ENCODE measurements at regions not wholly inside any gene's neighbourhood (a gene's known extent, or its start where the extent isn't known, plus 50 kb on each side); places are given as distances from the start of the nearest gene placed in this dataset.

DNA sequence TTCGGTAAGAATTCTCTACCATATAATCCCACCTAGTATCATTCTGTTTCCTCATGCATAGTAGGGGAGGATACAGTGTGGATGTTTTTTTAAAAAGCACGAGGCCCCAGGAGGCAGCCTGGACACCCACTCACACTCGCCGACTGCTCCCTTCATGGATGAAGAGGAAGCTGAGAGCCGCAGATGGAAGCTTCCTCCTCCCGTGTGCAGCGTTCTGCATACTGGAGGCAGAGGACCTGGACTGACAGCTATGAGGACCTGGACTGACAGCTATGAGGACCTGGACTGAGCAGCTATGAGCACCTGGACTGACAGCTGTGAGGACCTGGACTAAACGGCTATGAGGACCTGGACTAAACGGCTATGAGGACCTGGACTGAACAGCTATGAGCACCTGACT is 234.4 kb downstream of the NDUFA10 start:
- CTCF ChIA-PET = no interaction called here
- DNase-seq (ENCODE audit: low read depth, low spot score) = no peak
- Histone ChIP-seq H3K4me2 (ENCODE audit: insufficient read depth, low read length) (no peak overlapping the region), H3K79me2 (ENCODE audit: control insufficient read depth, insufficient read depth, low read length) (no peaks in the 10 kb centered on the region), H3K9me3 (replicated peaks; ENCODE audit: control insufficient read depth, insufficient read depth, low read length) (no peaks in the 10 kb centered on the region), H2AFZ (ENCODE audit: low read depth, low read length) (no peak overlapping the region), H3K36me3 (ENCODE audit: control insufficient read depth in 2 of 2, extremely low read depth in 1 of 2, insufficient read depth in 2 of 2, low read length in 2 of 2) (no peaks in the 10 kb centered on the region), H3K27me3 (ENCODE audit: control insufficient read depth in 2 of 2, insufficient read depth in 2 of 2, low read length in 2 of 2) (no peaks in the 10 kb centered on the region), H3K4me3 (replicated peaks in 1 of 3; ENCODE audit: insufficient read depth in 1 of 3, low read depth in 1 of 3, low read length in 3 of 3) (no peak overlapping the region), H3K9me1 (replicated peaks; ENCODE audit: control insufficient read depth, extremely low read depth, insufficient read depth, low read length) (no peaks in the 10 kb centered on the region), H3K9ac (replicated peaks; ENCODE audit: extremely low read depth, insufficient read depth, low read length) (no peak overlapping the region), H3K4me1 (ENCODE audit: control insufficient read depth, extremely low read depth, insufficient read depth, low read length) (no peaks in the 10 kb centered on the region), H4K20me1 (replicated peaks; ENCODE audit: control insufficient read depth, extremely low read depth, insufficient read depth, low read length) (no peaks in the 10 kb centered on the region), H3K27ac (ENCODE audit: insufficient read depth, low read depth, low read length) (no peak overlapping the region)
- FAIRE-seq = no peak
- intact Hi-C loops (cut with micrococcal nuclease) = no loop called here
- no peak for TF ChIP-seq MYC (IDR thresholded peaks at IDR 0.05; ENCODE audit: low read depth, low read length)
- TF ChIP-seq JUN (IDR thresholded peaks at IDR 0.05; ENCODE audit: borderline replicate concordance, insufficient read depth, insufficient read length, low read depth) = no peak
- TF ChIP-seq, protein P1, sequence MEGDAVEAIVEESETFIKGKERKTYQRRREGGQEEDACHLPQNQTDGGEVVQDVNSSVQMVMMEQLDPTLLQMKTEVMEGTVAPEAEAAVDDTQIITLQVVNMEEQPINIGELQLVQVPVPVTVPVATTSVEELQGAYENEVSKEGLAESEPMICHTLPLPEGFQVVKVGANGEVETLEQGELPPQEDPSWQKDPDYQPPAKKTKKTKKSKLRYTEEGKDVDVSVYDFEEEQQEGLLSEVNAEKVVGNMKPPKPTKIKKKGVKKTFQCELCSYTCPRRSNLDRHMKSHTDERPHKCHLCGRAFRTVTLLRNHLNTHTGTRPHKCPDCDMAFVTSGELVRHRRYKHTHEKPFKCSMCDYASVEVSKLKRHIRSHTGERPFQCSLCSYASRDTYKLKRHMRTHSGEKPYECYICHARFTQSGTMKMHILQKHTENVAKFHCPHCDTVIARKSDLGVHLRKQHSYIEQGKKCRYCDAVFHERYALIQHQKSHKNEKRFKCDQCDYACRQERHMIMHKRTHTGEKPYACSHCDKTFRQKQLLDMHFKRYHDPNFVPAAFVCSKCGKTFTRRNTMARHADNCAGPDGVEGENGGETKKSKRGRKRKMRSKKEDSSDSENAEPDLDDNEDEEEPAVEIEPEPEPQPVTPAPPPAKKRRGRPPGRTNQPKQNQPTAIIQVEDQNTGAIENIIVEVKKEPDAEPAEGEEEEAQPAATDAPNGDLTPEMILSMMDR (IDR thresholded peaks at IDR 0.05; ENCODE audit: extremely low read depth in 1 of 2, insufficient read depth in 1 of 2, low read depth in 1 of 2, low read length in 2 of 2) = no peak
- TF ChIP-seq FOS (IDR thresholded peaks at IDR 0.05; ENCODE audit: borderline replicate concordance, insufficient read depth, low read length) = no peak
- no peak for TF ChIP-seq GATA2 (IDR thresholded peaks at IDR 0.05; ENCODE audit: insufficient read depth, insufficient read length, low read depth, low read length)
- TF ChIP-seq, protein P2, sequence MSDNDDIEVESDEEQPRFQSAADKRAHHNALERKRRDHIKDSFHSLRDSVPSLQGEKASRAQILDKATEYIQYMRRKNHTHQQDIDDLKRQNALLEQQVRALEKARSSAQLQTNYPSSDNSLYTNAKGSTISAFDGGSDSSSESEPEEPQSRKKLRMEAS (IDR thresholded peaks at IDR 0.05; ENCODE audit: insufficient read depth, insufficient read length) = no peak
- TF ChIP-seq POLR2AphosphoS5 (IDR thresholded peaks at IDR 0.05; ENCODE audit: insufficient read depth, low read depth, low read length) = no peak
- no peak for TF ChIP-seq EZH2 (IDR thresholded peaks at IDR 0.05; ENCODE audit: borderline replicate concordance, low read depth, low read length, severe bottlenecking)
- TF ChIP-seq POLR2A (IDR thresholded peaks at IDR 0.05; ENCODE audit: low read depth, low read length) = no peak
- BruUV-seq (replicated peaks) = no TSS peak
- POLR2A ChIA-PET = interaction anchor here (0.7 kb wide), 1 partner anchor 25 kb away, joined by 3 read pairs; no protein-coding TSS in a partner anchor
- dilution Hi-C loops (cut with MboI; ENCODE audit: extremely low pct_ligation_motif_present, low sequenced_read_pairs) = no loop called here
